ENCODE measurements at regions not wholly inside any gene's neighbourhood (a gene's known extent, or its start where the extent isn't known, plus 50 kb on each side); places are given as distances from the start of the nearest gene placed in this dataset.

- TF ChIP-seq, protein P1, sequence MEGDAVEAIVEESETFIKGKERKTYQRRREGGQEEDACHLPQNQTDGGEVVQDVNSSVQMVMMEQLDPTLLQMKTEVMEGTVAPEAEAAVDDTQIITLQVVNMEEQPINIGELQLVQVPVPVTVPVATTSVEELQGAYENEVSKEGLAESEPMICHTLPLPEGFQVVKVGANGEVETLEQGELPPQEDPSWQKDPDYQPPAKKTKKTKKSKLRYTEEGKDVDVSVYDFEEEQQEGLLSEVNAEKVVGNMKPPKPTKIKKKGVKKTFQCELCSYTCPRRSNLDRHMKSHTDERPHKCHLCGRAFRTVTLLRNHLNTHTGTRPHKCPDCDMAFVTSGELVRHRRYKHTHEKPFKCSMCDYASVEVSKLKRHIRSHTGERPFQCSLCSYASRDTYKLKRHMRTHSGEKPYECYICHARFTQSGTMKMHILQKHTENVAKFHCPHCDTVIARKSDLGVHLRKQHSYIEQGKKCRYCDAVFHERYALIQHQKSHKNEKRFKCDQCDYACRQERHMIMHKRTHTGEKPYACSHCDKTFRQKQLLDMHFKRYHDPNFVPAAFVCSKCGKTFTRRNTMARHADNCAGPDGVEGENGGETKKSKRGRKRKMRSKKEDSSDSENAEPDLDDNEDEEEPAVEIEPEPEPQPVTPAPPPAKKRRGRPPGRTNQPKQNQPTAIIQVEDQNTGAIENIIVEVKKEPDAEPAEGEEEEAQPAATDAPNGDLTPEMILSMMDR (IDR thresholded peaks at IDR 0.05), result no peak
Measured at GRCh38 chr2:225994748-225995405, 595.4 kb downstream of the NYAP2 start.

DNA sequence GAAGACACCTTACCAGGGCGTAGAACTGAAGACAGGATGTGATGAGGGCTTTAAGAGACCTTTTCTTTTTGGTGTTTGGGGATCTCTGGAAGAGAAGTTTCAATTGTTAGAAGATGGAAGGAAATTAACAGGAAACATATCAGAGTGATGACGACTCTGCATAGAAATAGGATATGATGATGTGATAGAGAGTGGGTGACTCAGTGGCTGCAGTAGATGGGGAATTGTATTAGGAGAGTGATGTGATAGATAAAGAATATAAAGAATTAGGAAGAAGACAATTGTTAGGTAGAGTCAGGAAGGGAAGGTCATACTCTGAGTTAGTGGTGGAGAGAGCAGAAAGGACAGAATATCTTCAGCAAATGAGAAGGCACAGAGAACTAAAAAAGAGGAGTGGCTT is 593.9 kb downstream of the NYAP2 start:
- TF ChIP-seq, protein P1 (IDR thresholded peaks at IDR 0.05), result no peak

- TF ChIP-seq, protein P1 (IDR thresholded peaks at IDR 0.05), result no peak
Measured at GRCh38 chr2:225989809-225990208, 590.3 kb downstream of the NYAP2 start.

GRCh38 chr2:225980372-225980771 is 580.9 kb downstream of the NYAP2 start:
- TF ChIP-seq, protein P1 (IDR thresholded peaks at IDR 0.05), result no peak

- TF ChIP-seq, protein P1 (IDR thresholded peaks at IDR 0.05), result no peak
Measured at GRCh38 chr2:225971433-225971832, 571.9 kb downstream of the NYAP2 start.

DNA sequence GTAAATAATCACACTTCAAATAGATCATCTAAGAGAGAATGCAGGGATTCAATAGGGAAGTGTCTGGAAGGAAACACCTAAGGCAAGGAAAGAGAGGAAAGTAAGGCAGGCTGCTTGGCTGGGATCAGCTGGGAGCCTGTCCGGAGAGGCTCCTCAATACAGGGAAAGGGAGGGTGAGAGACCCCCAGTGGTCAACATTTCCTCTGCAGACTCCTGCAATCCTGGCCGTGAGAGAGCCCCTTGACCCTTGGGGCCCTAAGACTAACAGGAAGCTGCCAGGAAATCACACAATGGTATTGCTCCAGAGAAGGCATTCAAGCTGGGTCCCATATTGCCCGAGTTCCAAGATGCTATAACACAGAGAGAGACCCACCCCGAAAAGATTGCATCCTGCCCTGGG is 549.4 kb downstream of the NYAP2 start:
- TF ChIP-seq, protein P1 (IDR thresholded peaks at IDR 0.05), result no peak

DNA sequence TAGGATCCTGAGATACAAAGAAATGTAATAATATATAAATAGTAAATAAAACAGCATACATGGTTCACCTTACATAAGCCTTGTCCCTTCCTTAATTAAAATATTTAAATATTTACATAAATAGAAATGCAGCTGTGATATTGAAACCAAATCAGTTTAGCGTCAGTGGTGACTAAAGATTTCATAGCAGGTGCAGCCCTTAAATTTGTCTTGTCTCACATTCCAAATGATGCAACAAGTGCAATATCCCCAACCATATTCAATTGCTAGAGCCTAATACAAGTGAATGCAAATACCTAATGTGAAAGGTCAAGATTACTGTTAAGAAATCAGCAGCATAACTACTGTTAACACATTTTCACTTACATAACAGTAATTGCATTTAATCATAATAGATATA is 539.5 kb downstream of the NYAP2 start:
- TF ChIP-seq, protein P1 (IDR thresholded peaks at IDR 0.05), result no peak
